Smooth muscle cell (in vitro differentiated cells): ENCODE measurements at regions not wholly inside any gene's neighbourhood (a gene's known extent, or its start where the extent isn't known, plus 50 kb on each side); places are given as distances from the start of the nearest gene placed in this dataset.

Source experiments
- DNase-seq: peaks from one replicate; lab custom pipeline; 2025; ENCODE audit not compliant: unreplicated experiment; lab: John Stamatoyannopoulos, UW
- H2AFZ ChIP-seq: fragments of 200-600 bp; sonication (generic); 2 replicates; pipeline ENCODE4 v1.6.0; 2016; ENCODE audit warnings: antibody characterized with exemption, low read depth, mild to moderate bottlenecking
- H3F3A ChIP-seq: fragments of 200-600 bp; sonication (generic); 2 replicates; pipeline ENCODE4 v1.6.0; 2017; ENCODE audit warnings: antibody characterized with exemption, low read depth
- H3K27ac ChIP-seq: fragments of 200-600 bp; sonication (generic); 2 replicates; pipeline ENCODE4 v1.5.1; 2016; ENCODE audit warnings: low read depth, mild to moderate bottlenecking
- H3K27me3 ChIP-seq: fragments of 200-600 bp; sonication (generic); 2 replicates; pipeline ENCODE4 v1.6.1; 2016; ENCODE audit warnings: low read depth, mild to moderate bottlenecking
- H3K36me3 ChIP-seq: fragments of 200-600 bp; sonication (generic); 2 replicates; pipeline ENCODE4 v1.5.1; 2016; ENCODE audit warnings: low read depth
- H3K4me1 ChIP-seq: fragments of 200-600 bp; sonication (generic); 2 replicates; pipeline ENCODE4 v1.5.1; 2016; ENCODE audit warnings: low read depth
- H3K4me2 ChIP-seq: fragments of 200-600 bp; sonication (generic); 2 replicates; pipeline ENCODE4 v1.6.0; 2016; ENCODE audit warnings: mild to moderate bottlenecking
- H3K4me3 ChIP-seq: fragments of 200-600 bp; sonication (generic); 2 replicates; pipeline ENCODE4 v1.5.1; 2016; ENCODE audit warnings: mild to moderate bottlenecking
- H3K79me2 ChIP-seq: fragments of 200-600 bp; sonication (generic); 2 replicates; pipeline ENCODE4 v1.6.0; 2016; ENCODE audit warnings: low read depth, mild to moderate bottlenecking
- H3K9ac ChIP-seq: fragments of 200-600 bp; sonication (generic); 2 replicates; pipeline ENCODE4 v1.6.0; 2016; ENCODE audit warnings: low read depth
- H3K9me3 ChIP-seq: fragments of 200-600 bp; sonication (generic); replicated peaks from 2 replicates; pipeline ENCODE4 v1.5.1; 2016; ENCODE audit warnings: low read depth
- H4K20me1 ChIP-seq: fragments of 200-600 bp; sonication (generic); 2 replicates; pipeline ENCODE4 v1.6.0; 2016; ENCODE audit warnings: low read depth
- WGBS: methylation state at CpG from one replicate; pipeline ENCODE4 v1.1.7; 2016; ENCODE audit warnings: low lambda C conversion rate; 5-methylcytosine and 5-hydroxymethylcytosine counted together
- TF ChIP-seq, protein P1 (sequence below): fragments of 200-600 bp; sonication (generic); IDR thresholded peaks from 2 replicates; pipeline ENCODE4 v1.5.1; 2017; ENCODE audit warnings: borderline replicate concordance, mild to moderate bottlenecking, antibody characterized with exemption; ENCODE audit not compliant: insufficient read depth, poor library complexity, severe bottlenecking

DNA sequence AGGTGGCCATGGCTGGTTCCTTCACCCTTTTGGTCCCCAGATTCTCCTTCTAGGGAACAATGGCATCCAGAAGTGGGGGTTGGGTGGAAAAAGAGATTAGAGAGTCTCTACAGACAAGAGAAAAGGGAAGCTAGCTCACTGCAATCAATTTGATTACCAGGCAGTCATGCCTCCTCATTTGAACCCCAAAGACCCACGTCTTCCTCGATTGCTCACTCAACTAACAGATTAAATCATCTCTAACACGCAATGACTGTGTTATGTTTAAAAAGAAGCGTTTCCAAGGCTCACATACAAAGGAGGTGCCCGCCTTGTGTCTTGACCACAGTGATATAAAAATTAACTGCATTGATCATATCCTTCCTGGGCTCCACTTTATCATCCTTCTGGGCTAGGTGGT is 57.6 kb downstream of the BHLHE40 start:
- Histone ChIP-seq H3K79me2 (no peaks in the 10 kb centered on the region), H3K9me3 (no peaks in the 10 kb centered on the region), H3F3A (no peaks in the 10 kb centered on the region), H3K27me3 (no peaks in the 10 kb centered on the region), H3K4me3 (no peak overlapping the region), H3K4me2 (no peak overlapping the region), H3K27ac (no peak overlapping the region), H3K9ac (no peak overlapping the region), H3K36me3 (no peaks in the 10 kb centered on the region), H4K20me1 (no peaks in the 10 kb centered on the region), H3K4me1 (no peaks in the 10 kb centered on the region), H2AFZ (no peak overlapping the region)
- no peak for DNase-seq
- WGBS, result 97% methylated on average over 5 of the region's 5 CpGs
- TF ChIP-seq, protein P1, sequence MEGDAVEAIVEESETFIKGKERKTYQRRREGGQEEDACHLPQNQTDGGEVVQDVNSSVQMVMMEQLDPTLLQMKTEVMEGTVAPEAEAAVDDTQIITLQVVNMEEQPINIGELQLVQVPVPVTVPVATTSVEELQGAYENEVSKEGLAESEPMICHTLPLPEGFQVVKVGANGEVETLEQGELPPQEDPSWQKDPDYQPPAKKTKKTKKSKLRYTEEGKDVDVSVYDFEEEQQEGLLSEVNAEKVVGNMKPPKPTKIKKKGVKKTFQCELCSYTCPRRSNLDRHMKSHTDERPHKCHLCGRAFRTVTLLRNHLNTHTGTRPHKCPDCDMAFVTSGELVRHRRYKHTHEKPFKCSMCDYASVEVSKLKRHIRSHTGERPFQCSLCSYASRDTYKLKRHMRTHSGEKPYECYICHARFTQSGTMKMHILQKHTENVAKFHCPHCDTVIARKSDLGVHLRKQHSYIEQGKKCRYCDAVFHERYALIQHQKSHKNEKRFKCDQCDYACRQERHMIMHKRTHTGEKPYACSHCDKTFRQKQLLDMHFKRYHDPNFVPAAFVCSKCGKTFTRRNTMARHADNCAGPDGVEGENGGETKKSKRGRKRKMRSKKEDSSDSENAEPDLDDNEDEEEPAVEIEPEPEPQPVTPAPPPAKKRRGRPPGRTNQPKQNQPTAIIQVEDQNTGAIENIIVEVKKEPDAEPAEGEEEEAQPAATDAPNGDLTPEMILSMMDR, result no peak

DNA sequence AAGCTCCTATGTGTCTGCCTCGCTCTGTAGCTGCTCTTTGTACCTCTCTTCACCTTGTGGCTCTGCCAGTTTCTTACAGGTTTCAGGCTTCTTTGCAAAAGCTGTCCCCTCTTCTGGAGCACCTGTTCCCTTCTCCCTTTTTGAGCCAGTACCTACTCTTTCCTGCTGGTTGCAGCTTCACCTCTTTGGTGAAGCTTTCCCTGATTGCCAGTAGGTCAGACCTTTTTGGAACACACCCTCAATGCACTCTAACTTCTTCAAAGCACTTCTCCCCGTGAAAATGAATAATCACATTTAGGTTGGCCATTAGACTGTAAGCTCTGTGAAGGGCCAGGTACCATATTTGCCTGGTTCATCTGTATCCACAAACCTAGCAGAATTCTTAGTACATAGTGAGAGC is 60.3 kb downstream of the BHLHE40 start:
- Histone ChIP-seq H3K79me2 (no peaks in the 10 kb centered on the region), H3K27ac (no peak overlapping the region), H4K20me1 (no peaks in the 10 kb centered on the region), H3K9ac (no peak overlapping the region), H3K27me3 (no peaks in the 10 kb centered on the region), H3K4me3 (no peak overlapping the region), H3F3A (no peaks in the 10 kb centered on the region), H2AFZ (no peak overlapping the region), H3K9me3 (no peaks in the 10 kb centered on the region), H3K4me2 (no peak overlapping the region), H3K4me1 (no peaks in the 10 kb centered on the region), H3K36me3 (no peaks in the 10 kb centered on the region)
- WGBS, result 92% methylated on average over 2 of the region's 2 CpGs
- DNase-seq, result no peak
- TF ChIP-seq, protein P1, result no peak

DNA sequence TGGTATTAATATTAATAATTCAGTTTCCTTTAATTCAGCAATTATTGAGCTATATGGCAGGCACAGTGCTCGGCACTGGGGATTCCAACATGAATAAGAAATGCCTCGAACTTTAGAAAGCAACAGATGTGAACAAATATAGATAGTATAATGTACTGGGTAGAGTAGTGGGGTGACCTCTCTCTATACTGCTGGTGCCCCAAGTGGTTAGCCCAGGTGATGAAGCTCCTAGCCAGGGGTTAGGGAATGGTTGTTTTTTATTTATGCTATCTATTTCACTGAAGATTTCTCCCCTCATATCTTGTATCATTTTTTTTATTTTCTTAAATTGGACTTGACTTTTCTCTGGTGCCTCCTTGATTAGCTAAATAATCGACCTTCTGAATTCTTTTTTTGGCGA is 62.1 kb downstream of the BHLHE40 start:
- Histone ChIP-seq H3K4me2 (no peak overlapping the region), H3K27ac (no peak overlapping the region), H3K4me1 (peaks cover 8% of the 10 kb centered on the region), H3K79me2 (no peaks in the 10 kb centered on the region), H3F3A (peaks cover 8% of the 10 kb centered on the region), H4K20me1 (no peaks in the 10 kb centered on the region), H3K9ac (no peak overlapping the region), H3K27me3 (no peaks in the 10 kb centered on the region), H2AFZ (no peak overlapping the region), H3K4me3 (no peak overlapping the region), H3K36me3 (no peaks in the 10 kb centered on the region), H3K9me3 (no peaks in the 10 kb centered on the region)
- WGBS, result 71% methylated on average over 4 of the region's 4 CpGs
- DNase-seq, result no peak
- TF ChIP-seq, protein P1, result no peak

DNA sequence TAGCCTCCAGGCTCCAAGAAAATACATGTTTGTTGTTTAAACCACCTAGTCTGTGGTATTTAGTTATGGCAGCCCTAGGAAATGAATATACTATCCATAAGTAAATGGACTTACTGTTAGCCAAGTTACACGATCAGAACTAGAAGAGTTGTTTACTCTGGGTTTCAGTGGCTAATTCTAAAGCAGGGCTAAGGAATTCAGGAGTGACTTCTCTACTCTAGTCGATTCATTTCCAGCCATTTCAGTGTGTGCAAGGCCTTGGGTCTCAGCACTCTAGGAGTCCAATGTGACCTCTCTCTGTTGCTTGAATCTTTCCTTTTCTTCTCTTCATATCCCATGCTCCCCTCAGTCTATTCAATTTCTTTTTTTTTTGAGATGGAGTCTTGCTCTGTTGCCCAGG is 66.7 kb downstream of the BHLHE40 start:
- Histone ChIP-seq H3K27ac (peak overlapping the region; percentile 85), H3K36me3 (no peaks in the 10 kb centered on the region), H3K4me3 (no peak overlapping the region), H3K9me3 (no peaks in the 10 kb centered on the region), H3F3A (peaks cover 8% of the 10 kb centered on the region), H3K27me3 (no peaks in the 10 kb centered on the region), H3K4me1 (peaks cover 8% of the 10 kb centered on the region), H4K20me1 (no peaks in the 10 kb centered on the region), H2AFZ (peak overlapping the region; percentile 72), H3K4me2 (peak overlapping the region; percentile 25), H3K79me2 (no peaks in the 10 kb centered on the region), H3K9ac (peak overlapping the region; percentile 30)
- WGBS, result 35% methylated on average over 2 of the region's 2 CpGs
- TF ChIP-seq, protein P1, result no peak
- no peak for DNase-seq
